ENCODE measurements at regions not wholly inside any gene's neighbourhood (a gene's known extent, or its start where the extent isn't known, plus 50 kb on each side); places are given as distances from the start of the nearest gene placed in this dataset.

- no peak for TF ChIP-seq CTCF (IDR thresholded peaks at IDR 0.05; ENCODE audit: extremely low read depth, missing control alignments)
- no peak for DNase-seq (ENCODE audit: low spot score)
Observed at GRCh38 chr13:64793131-64793530, 2437.0 kb downstream of the PCDH9 start.

- no peak for DNase-seq (ENCODE audit: low spot score)
- TF ChIP-seq CTCF (IDR thresholded peaks at IDR 0.05; ENCODE audit: extremely low read depth, missing control alignments): no peak
Observed at GRCh38 chr13:64791373-64791772, 2438.8 kb downstream of the PCDH9 start.

GRCh38 chr13:64782466-64782865 lies 2447.7 kb downstream of the PCDH9 start:
- DNase-seq (ENCODE audit: low spot score): no peak
- no peak for TF ChIP-seq CTCF (IDR thresholded peaks at IDR 0.05; ENCODE audit: extremely low read depth, missing control alignments)

- no peak for TF ChIP-seq CTCF (IDR thresholded peaks at IDR 0.05; ENCODE audit: extremely low read depth, missing control alignments)
- DNase-seq (ENCODE audit: low spot score): no peak
Observed at GRCh38 chr13:64778002-64778401, 2452.1 kb downstream of the PCDH9 start.

GRCh38 chr13:64774915-64775314 lies 2455.2 kb downstream of the PCDH9 start:
- no peak for TF ChIP-seq CTCF (IDR thresholded peaks at IDR 0.05; ENCODE audit: extremely low read depth, missing control alignments)
- DNase-seq (ENCODE audit: low spot score): no peak

- no peak for TF ChIP-seq CTCF (IDR thresholded peaks at IDR 0.05; ENCODE audit: extremely low read depth, missing control alignments)
- DNase-seq (ENCODE audit: low spot score): no peak
Observed at GRCh38 chr13:64770743-64771142, 2459.4 kb downstream of the PCDH9 start.

GRCh38 chr13:64767054-64767453 lies 2463.1 kb downstream of the PCDH9 start:
- DNase-seq (ENCODE audit: low spot score): no peak
- TF ChIP-seq CTCF (IDR thresholded peaks at IDR 0.05; ENCODE audit: extremely low read depth, missing control alignments): no peak
